ENCODE measurements at regions not wholly inside any gene's neighbourhood (a gene's known extent, or its start where the extent isn't known, plus 50 kb on each side); places are given as distances from the start of the nearest gene placed in this dataset.

GRCh38 chr9:120065151-120065550, 514.8 kb downstream of the CDK5RAP2 start:
- H3K36me3 ChIP-seq (ENCODE audit: insufficient read depth, low read length), result no peaks in the 10 kb centered on the region
- Mint-ChIP-seq H3K4me1 (no peaks in the 10 kb centered on the region), H3K27ac (no peak overlapping the region), H3K4me3 (no peak overlapping the region), H3K27me3 (no peaks in the 10 kb centered on the region), H3K9me3 (peaks cover 0 to 10% (median 4%) of the 10 kb centered on the region in 8 donors), H3K36me3 (no peaks in the 10 kb centered on the region)
- CTCF ChIA-PET (ENCODE audit: partially characterized antibody), result no interaction called here
- no peaks in the 10 kb centered on the region for H3K4me1 ChIP-seq (ENCODE audit: insufficient read depth, low read length)
- no peaks in the 10 kb centered on the region for H3K27me3 ChIP-seq (ENCODE audit: insufficient read depth, low read length)
- intact Hi-C loops (cut with micrococcal nuclease), result no loop called here
- POLR2A ChIA-PET (ENCODE audit: partially characterized antibody), result no interaction called here
- H3K4me3 ChIP-seq (ENCODE audit: low read length in 2 of 2), result no peak overlapping the region
- DNase-seq, result no peak
- no peaks in the 10 kb centered on the region for H3K9me3 ChIP-seq (ENCODE audit: control insufficient read depth in 1 of 2, low read length in 2 of 2)
- H3K27ac ChIP-seq (ENCODE audit: low read depth, low read length), result no peak overlapping the region

GRCh38 chr9:120045011-120045410, 535.0 kb downstream of the CDK5RAP2 start:
- no peaks in the 10 kb centered on the region for H3K27me3 Mint-ChIP-seq
- no peaks in the 10 kb centered on the region for H3K9me3 ChIP-seq (ENCODE audit: control insufficient read depth in 1 of 2, low read length in 2 of 2)

DNA sequence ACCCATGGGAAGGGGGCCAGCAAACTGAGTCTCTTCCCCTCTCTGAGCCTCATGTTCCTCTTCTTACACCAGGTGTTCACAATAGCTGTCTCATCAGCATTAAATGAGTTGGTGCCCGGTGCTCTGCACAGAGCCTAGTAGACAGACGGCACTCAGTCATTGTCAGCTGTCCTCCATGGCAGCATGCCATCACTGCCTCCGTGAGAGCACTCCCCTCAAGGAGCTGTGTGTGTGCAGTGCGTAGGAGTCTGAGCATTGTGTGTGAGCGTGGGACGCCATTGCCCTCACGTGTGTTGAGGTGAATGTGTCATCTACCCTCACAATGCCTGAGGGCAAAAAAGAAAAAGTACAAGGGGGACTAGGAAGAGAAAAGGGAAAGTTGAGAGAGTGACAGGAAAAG, 536.5 kb downstream of the CDK5RAP2 start:
- H3K27ac ChIP-seq (ENCODE audit: low read depth, low read length), result no peak overlapping the region
- no peaks in the 10 kb centered on the region for H3K4me1 Mint-ChIP-seq
- CTCF ChIA-PET (ENCODE audit: partially characterized antibody), result no interaction called here
- H3K36me3 ChIP-seq (ENCODE audit: insufficient read depth, low read length), result no peaks in the 10 kb centered on the region
- H3K4me3 ChIP-seq (ENCODE audit: low read length in 2 of 2), result no peak overlapping the region
- POLR2A ChIA-PET (ENCODE audit: partially characterized antibody), result no interaction called here
- intact Hi-C loops (cut with micrococcal nuclease), result no loop called here
- no peaks in the 10 kb centered on the region for H3K36me3 Mint-ChIP-seq
- peaks cover 0 to 12% (median 6%) of the 10 kb centered on the region in 8 donors for H3K9me3 Mint-ChIP-seq
- DNase-seq, result no peak
- H3K4me1 ChIP-seq (ENCODE audit: insufficient read depth, low read length), result no peaks in the 10 kb centered on the region
- H3K27me3 Mint-ChIP-seq, result no peaks in the 10 kb centered on the region
- H3K9me3 ChIP-seq (ENCODE audit: control insufficient read depth in 1 of 2, low read length in 2 of 2), result no peaks in the 10 kb centered on the region
- H3K27me3 ChIP-seq (ENCODE audit: insufficient read depth, low read length), result no peaks in the 10 kb centered on the region
- H3K4me3 Mint-ChIP-seq, result no peak overlapping the region
- H3K27ac Mint-ChIP-seq, result no peak overlapping the region

More at GRCh38 chr9:120045011-120045410, 535.0 kb downstream of the CDK5RAP2 start:
- Histone ChIP-seq H3K27ac (ENCODE audit: low read depth, low read length) (no peak overlapping the region), H3K4me1 (ENCODE audit: insufficient read depth, low read length) (no peaks in the 10 kb centered on the region), H3K27me3 (ENCODE audit: insufficient read depth, low read length) (no peaks in the 10 kb centered on the region), H3K4me3 (ENCODE audit: low read length in 2 of 2) (no peak overlapping the region), H3K36me3 (ENCODE audit: insufficient read depth, low read length) (no peaks in the 10 kb centered on the region)
- ChIA-PET POLR2A (ENCODE audit: partially characterized antibody) (no interaction called here), CTCF (ENCODE audit: partially characterized antibody) (no interaction called here)
- H3K27ac Mint-ChIP-seq, result no peak overlapping the region
- no peaks in the 10 kb centered on the region for H3K4me1 Mint-ChIP-seq
- no peak overlapping the region for H3K4me3 Mint-ChIP-seq
- H3K9me3 Mint-ChIP-seq, result peaks cover 0 to 12% (median 7%) of the 10 kb centered on the region in 8 donors
- no peaks in the 10 kb centered on the region for H3K36me3 Mint-ChIP-seq
- intact Hi-C loops (cut with micrococcal nuclease), result no loop called here
- no peak for DNase-seq

- no peaks in the 10 kb centered on the region for H3K4me1 Mint-ChIP-seq
- no peaks in the 10 kb centered on the region for H3K36me3 ChIP-seq (ENCODE audit: insufficient read depth, low read length)
- DNase-seq, result no peak
- H3K36me3 Mint-ChIP-seq, result no peaks in the 10 kb centered on the region
- no peaks in the 10 kb centered on the region for H3K9me3 ChIP-seq (ENCODE audit: control insufficient read depth in 1 of 2, low read length in 2 of 2)
- no peak overlapping the region for H3K27ac Mint-ChIP-seq
- H3K4me3 ChIP-seq (ENCODE audit: low read length in 2 of 2), result no peak overlapping the region
- CTCF ChIA-PET (ENCODE audit: partially characterized antibody), result no interaction called here
- H3K27me3 Mint-ChIP-seq, result no peaks in the 10 kb centered on the region
- no peaks in the 10 kb centered on the region for H3K27me3 ChIP-seq (ENCODE audit: insufficient read depth, low read length)
- intact Hi-C loops (cut with micrococcal nuclease), result no loop called here
- no peak overlapping the region for H3K27ac ChIP-seq (ENCODE audit: low read depth, low read length)
- POLR2A ChIA-PET (ENCODE audit: partially characterized antibody), result no interaction called here
- H3K9me3 Mint-ChIP-seq, result peaks cover 0 to 16% (median 6%) of the 10 kb centered on the region in 8 donors
- H3K4me1 ChIP-seq (ENCODE audit: insufficient read depth, low read length), result no peaks in the 10 kb centered on the region
- H3K4me3 Mint-ChIP-seq, result no peak overlapping the region
These were observed 539.1 kb downstream of the CDK5RAP2 start for GRCh38 chr9:120040896-120041295.

GRCh38 chr9:120038342-120038741, 541.6 kb downstream of the CDK5RAP2 start:
- no peaks in the 10 kb centered on the region for H3K4me1 ChIP-seq (ENCODE audit: insufficient read depth, low read length)
- CTCF ChIA-PET (ENCODE audit: partially characterized antibody), result no interaction called here
- peaks cover 0 to 9% (median 0%) of the 10 kb centered on the region in 8 donors for H3K9me3 Mint-ChIP-seq
- H3K9me3 ChIP-seq (ENCODE audit: control insufficient read depth in 1 of 2, low read length in 2 of 2), result no peaks in the 10 kb centered on the region
- intact Hi-C loops (cut with micrococcal nuclease), result no loop called here
- POLR2A ChIA-PET (ENCODE audit: partially characterized antibody), result no interaction called here
- peak overlapping the region in 1 of 7 donors; percentile 43 for H3K27ac Mint-ChIP-seq
- no peaks in the 10 kb centered on the region for H3K36me3 Mint-ChIP-seq
- H3K4me1 Mint-ChIP-seq, result no peaks in the 10 kb centered on the region
- DNase-seq, result no peak
- H3K4me3 ChIP-seq (ENCODE audit: low read length in 2 of 2), result no peak overlapping the region
- H3K36me3 ChIP-seq (ENCODE audit: insufficient read depth, low read length), result no peaks in the 10 kb centered on the region
- no peaks in the 10 kb centered on the region for H3K27me3 Mint-ChIP-seq
- no peaks in the 10 kb centered on the region for H3K27me3 ChIP-seq (ENCODE audit: insufficient read depth, low read length)
- H3K27ac ChIP-seq (ENCODE audit: low read depth, low read length), result no peak overlapping the region
- H3K4me3 Mint-ChIP-seq, result no peak overlapping the region

GRCh38 chr9:120032639-120033038, 547.3 kb downstream of the CDK5RAP2 start:
- Mint-ChIP-seq H3K4me1 (no peaks in the 10 kb centered on the region), H3K4me3 (no peak overlapping the region), H3K27ac (no peak overlapping the region), H3K36me3 (no peaks in the 10 kb centered on the region), H3K9me3 (peaks cover 0 to 9% (median 1%) of the 10 kb centered on the region in 8 donors), H3K27me3 (no peaks in the 10 kb centered on the region)
- no peaks in the 10 kb centered on the region for H3K4me1 ChIP-seq (ENCODE audit: insufficient read depth, low read length)
- H3K27ac ChIP-seq (ENCODE audit: low read depth, low read length), result no peak overlapping the region
- H3K36me3 ChIP-seq (ENCODE audit: insufficient read depth, low read length), result no peaks in the 10 kb centered on the region
- H3K9me3 ChIP-seq (ENCODE audit: control insufficient read depth in 1 of 2, low read length in 2 of 2), result no peaks in the 10 kb centered on the region
- H3K27me3 ChIP-seq (ENCODE audit: insufficient read depth, low read length), result no peaks in the 10 kb centered on the region
- CTCF ChIA-PET (ENCODE audit: partially characterized antibody), result no interaction called here
- POLR2A ChIA-PET (ENCODE audit: partially characterized antibody), result no interaction called here
- H3K4me3 ChIP-seq (ENCODE audit: low read length in 2 of 2), result no peak overlapping the region
- intact Hi-C loops (cut with micrococcal nuclease), result no loop called here
- DNase-seq, result no peak

DNA sequence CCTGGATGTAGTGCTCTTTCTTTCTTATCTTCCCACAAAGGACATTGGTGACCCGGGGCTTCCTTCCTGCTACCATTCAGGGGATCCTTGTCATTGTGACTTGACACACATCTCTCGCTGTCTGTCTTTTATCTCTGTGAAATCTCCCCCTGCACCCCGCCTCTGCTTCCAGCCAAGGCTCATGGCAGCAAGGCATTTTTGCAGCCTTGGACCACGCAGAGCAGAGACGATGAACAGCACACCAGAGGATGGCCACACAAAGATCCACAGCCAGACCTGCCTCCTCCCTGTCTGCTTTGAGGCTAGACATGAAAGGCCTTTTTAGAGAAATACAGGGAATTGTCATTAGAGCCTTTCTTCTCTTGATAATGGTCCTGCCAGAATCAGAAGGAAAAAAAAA, 549.1 kb downstream of the CDK5RAP2 start:
- Mint-ChIP-seq H3K27me3 (no peaks in the 10 kb centered on the region), H3K27ac (no peak overlapping the region), H3K4me3 (no peak overlapping the region), H3K9me3 (peaks cover 0 to 8% (median 0%) of the 10 kb centered on the region in 8 donors), H3K4me1 (no peaks in the 10 kb centered on the region), H3K36me3 (no peaks in the 10 kb centered on the region)
- ChIA-PET POLR2A (ENCODE audit: partially characterized antibody) (no interaction called here), CTCF (ENCODE audit: partially characterized antibody) (no interaction called here)
- Histone ChIP-seq H3K27me3 (ENCODE audit: insufficient read depth, low read length) (no peaks in the 10 kb centered on the region), H3K4me3 (ENCODE audit: low read length in 2 of 2) (no peak overlapping the region), H3K4me1 (ENCODE audit: insufficient read depth, low read length) (no peaks in the 10 kb centered on the region), H3K9me3 (ENCODE audit: control insufficient read depth in 1 of 2, low read length in 2 of 2) (no peaks in the 10 kb centered on the region), H3K27ac (ENCODE audit: low read depth, low read length) (no peak overlapping the region), H3K36me3 (ENCODE audit: insufficient read depth, low read length) (no peaks in the 10 kb centered on the region)
- DNase-seq, result no peak
- intact Hi-C loops (cut with micrococcal nuclease), result no loop called here

- no peak for DNase-seq
- H3K27ac ChIP-seq (ENCODE audit: low read depth, low read length), result no peak overlapping the region
- Mint-ChIP-seq H3K4me1 (no peaks in the 10 kb centered on the region), H3K9me3 (peaks cover 0 to 11% (median 3%) of the 10 kb centered on the region in 8 donors), H3K36me3 (no peaks in the 10 kb centered on the region), H3K27ac (no peak overlapping the region), H3K4me3 (no peak overlapping the region), H3K27me3 (no peaks in the 10 kb centered on the region)
- H3K9me3 ChIP-seq (ENCODE audit: control insufficient read depth in 1 of 2, low read length in 2 of 2), result no peaks in the 10 kb centered on the region
- H3K27me3 ChIP-seq (ENCODE audit: insufficient read depth, low read length), result no peaks in the 10 kb centered on the region
- intact Hi-C loops (cut with micrococcal nuclease), result no loop called here
- no peak overlapping the region for H3K4me3 ChIP-seq (ENCODE audit: low read length in 2 of 2)
- H3K36me3 ChIP-seq (ENCODE audit: insufficient read depth, low read length), result no peaks in the 10 kb centered on the region
- H3K4me1 ChIP-seq (ENCODE audit: insufficient read depth, low read length), result no peaks in the 10 kb centered on the region
- ChIA-PET POLR2A (ENCODE audit: partially characterized antibody) (no interaction called here), CTCF (ENCODE audit: partially characterized antibody) (no interaction called here)
These were observed 561.4 kb downstream of the CDK5RAP2 start for GRCh38 chr9:120018550-120018949.
